HG03565 (cell line): ENCODE measurements at regions not wholly inside any gene's neighbourhood (a gene's known extent, or its start where the extent isn't known, plus 50 kb on each side); places are given as distances from the start of the nearest gene placed in this dataset.
"Not testable (repeated sequence)": the region's sequence is repeated elsewhere in the genome, so short reads cannot be mapped to it uniquely, and the experiment has no call there.

Experiments used
- ATAC-seq: cut with Tn5 transposase; IDR thresholded peaks from one replicate; pipeline ENCODE4 v1.9.1; 2021; ENCODE audit warnings: mild to moderate bottlenecking, moderate library complexity; ENCODE audit not compliant: unreplicated experiment

GRCh38 chr16:85202051-85202601, 89.9 kb upstream of the CIBAR2 start:
- no peak for ATAC-seq

GRCh38 chr16:85202631-85203461, 90.6 kb upstream of the CIBAR2 start:
- ATAC-seq = no peak

- ATAC-seq = no peak
Observed at GRCh38 chr16:85203462-85203813, 91.2 kb upstream of the CIBAR2 start.

DNA sequence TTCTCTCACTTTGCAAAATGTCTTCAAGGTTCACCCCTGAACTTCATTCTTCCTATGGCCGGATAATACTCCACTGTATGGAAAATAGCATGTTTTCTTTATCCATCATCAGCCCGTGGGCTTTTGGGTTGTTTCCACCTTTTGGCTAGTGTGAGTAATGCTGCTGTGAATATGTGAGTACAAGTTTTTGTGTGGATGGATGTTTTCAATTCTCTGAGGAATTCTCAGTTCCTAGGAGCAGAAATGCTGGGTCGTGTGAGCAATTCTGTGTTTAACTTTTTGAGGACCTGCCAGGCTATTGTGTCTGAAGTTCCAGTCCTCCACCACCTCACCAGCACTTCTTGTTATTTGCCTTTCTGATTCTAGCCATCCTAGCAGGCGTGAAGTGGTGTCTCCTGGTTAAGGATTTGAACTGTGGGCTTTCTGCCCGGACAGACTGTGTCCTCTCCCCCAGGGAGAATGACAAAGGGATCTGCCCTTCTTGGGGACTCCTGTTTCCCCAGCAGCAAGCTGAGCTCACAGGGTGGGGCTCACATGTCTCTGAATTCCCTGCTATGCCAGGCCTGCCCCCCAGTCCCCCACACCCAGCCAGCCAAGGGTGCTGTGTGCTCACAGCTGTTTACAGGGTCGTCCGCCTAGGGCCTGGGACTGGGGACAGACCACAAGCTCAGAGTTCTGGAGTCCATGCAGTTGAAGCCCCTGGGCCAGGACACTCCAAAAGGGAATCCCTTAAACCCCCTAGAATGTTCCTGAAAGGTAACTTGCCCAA, 92.2 kb upstream of the CIBAR2 start:
- ATAC-seq = no peak

DNA sequence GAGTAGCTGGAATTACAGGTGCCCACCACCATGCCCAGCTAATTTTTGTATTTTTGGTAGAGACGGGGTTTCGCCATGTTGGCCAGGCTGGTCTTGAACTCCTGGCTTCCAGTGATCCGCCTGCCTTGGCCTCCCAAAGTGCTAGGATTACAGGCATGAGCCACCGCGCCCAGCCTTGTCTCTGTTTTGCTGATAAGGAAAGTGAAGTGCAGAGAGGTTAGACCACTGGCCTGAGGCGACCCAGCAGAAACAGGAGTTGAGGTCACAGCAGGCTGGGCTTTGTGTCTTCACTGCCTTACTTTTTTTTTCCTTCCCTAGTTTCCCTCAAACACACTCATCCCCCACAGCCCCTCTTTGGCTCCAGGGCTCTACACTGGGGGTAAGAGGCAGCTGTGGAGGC, 93.0 kb upstream of the CIBAR2 start:
- not testable (repeated sequence) for ATAC-seq

GRCh38 chr16:85205747-85206471, 93.6 kb upstream of the CIBAR2 start:
- ATAC-seq = no peak

DNA sequence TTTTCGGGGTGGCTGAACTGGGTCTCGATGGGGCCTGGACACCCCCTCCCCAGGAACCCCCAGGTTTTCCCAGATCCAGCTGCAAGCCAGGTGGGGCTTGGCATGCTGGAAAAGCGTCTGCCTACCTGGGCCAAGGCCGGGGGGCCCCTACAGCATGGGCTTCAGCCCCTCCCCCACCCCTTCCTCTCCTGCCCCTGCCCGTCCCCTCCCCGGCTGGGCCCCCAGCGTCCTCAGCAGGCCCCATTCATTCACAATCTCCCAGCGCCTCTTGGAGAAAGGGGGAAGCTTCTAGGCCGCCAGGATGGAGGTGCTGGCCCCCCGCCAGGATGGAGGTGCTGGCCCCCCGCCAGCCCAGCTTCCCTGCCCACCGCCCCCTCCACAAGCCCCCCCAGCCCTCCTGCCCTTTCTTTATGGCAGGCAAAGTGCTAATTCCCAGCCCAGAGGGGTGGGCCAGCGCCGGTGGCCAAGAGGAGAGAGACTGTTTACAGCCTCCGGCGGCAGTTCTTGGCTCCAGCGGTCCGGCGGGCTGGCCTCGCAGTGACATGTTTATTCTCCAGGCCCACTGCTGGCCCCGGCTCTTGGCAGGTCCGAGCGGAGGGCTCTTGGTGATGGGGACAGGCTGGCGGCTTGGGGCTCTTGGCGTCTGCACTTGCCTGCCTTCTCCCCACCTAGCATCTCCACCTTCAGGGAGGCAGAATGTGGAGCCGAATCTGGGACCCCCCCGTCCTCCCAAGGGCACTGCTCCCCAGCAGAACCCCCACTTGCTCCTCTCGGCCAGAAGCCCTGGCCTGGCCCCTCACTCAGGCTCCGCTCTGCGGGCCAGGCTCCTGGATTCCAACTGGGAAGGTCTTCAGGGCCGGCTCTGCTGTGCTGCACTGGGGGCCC, 94.4 kb upstream of the CIBAR2 start:
- ATAC-seq = no peak

- ATAC-seq = no peak
Observed at GRCh38 chr16:85207357-85207921, 95.2 kb upstream of the CIBAR2 start.

GRCh38 chr16:85208181-85208580, 95.9 kb upstream of the CIBAR2 start:
- ATAC-seq = no peak

DNA sequence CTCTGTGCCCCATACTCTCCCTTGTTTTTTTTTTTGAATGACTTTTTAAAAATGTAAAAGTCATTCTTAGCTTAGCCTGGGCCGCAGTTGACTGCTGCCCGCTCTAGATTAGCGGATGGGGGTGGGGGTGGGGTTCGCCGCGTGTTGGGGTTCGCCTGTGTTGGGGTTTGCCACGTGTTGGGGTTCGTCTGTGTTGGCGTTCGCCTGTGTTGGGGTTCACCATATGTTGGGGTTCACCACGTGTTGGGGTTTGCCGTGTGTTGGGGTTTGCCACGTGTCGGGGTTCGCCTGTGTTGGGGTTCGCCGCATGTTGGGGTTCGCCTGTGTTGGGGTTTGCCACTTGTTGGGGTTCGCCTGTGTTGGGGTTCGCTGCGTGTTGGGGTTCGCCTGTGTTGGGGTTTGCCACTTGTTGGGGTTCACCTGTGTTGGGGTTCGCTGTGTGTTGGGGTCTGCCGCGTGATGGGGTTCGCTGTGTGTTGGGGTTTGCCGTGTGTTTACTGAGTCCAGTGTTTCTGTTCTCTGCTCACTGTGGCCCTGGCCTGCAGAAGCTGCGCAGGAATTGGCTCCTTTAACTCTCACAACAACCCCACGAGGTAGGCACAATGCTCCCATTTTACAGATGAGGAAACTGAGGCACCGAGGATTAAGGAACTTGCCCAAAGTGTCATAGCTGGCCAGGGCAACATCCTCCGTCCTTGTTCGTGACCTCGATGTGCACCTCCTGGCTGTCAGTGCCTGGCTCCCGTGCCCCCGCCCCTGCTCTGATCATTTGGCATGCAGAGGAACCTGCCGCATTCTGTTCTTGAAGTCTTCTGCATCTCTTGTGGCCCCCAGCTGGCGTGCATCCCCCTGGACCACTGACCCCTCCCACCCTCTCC, 96.6 kb upstream of the CIBAR2 start:
- ATAC-seq = no peak

DNA sequence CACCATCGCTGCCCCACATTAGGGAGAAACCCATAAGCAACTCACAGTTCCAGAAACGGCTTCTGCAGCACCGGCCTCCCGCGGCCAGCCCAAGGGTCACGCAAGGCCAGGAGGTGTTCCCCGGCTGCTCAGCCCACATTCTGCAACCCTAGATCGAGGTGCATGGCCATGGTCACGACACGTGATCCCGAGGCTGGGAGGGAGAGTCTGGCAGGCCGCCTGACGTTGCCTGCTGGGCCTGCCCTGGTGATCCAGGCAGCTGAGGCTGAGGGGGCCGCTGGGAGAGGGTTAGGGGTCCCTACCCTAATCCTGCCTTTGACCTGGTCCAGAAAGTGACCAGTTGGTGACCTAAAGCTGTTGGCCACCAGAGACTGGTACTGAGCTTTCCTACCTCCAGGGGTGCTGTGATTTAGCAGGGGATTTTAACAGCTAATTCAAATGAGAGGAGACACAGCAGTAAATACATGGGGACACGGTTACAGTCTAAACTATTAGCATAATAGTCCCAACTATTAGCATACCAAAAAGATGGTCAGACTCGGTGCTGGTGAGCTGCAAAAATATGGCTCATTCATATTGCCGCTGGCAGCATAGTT, 97.4 kb upstream of the CIBAR2 start:
- no peak for ATAC-seq

- ATAC-seq = no peak
Observed at GRCh38 chr16:85210423-85211169, 98.3 kb upstream of the CIBAR2 start.

- ATAC-seq = no peak
Observed at GRCh38 chr16:85211271-85211801, 99.1 kb upstream of the CIBAR2 start.

GRCh38 chr16:85213926-85214675, 101.8 kb upstream of the CIBAR2 start:
- no peak for ATAC-seq

- ATAC-seq = no peak
Observed at GRCh38 chr16:85215478-85216118, 103.3 kb upstream of the CIBAR2 start.
